ENCODE measurements at regions not wholly inside any gene's neighbourhood (a gene's known extent, or its start where the extent isn't known, plus 50 kb on each side); places are given as distances from the start of the nearest gene placed in this dataset.
"Not testable (repeated sequence)": the region's sequence is repeated elsewhere in the genome, so short reads cannot be mapped to it uniquely, and the experiment has no call there.

DNA sequence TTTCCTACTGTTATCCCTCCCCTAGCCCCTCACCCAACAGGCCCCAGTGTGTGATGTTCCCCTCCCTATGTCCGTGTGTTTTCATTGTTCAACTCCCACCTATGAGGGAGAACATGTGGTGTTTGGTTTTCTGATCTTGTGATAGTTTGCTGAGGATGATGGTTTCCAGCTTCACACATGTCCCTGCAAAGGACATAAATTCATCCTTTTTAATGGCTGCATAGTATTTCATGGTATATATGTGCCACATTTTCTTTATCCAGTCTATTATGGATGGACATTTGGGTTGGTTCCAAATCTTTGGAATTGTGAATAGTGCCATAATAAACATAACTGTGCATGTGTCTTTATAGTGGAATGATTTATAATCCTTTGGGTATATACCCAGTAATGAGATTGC lies 54.5 kb upstream of the NEK3 start:
- H3K36me3 ChIP-seq (ENCODE audit: control insufficient read depth in 2 of 3, insufficient read depth in 3 of 3, low read length in 3 of 3); H3K27ac ChIP-seq (ENCODE audit: low read depth in 2 of 2, low read length in 2 of 2); FAIRE-seq; DNase-seq; H3K9ac ChIP-seq (ENCODE audit: low read length in 3 of 3); H3K9me3 ChIP-seq (ENCODE audit: control insufficient read depth in 2 of 3, insufficient read depth in 1 of 3, low read length in 3 of 3); H3K4me3 ChIP-seq (ENCODE audit: low read length in 3 of 3); H3K27me3 ChIP-seq (ENCODE audit: control insufficient read depth, insufficient read depth, low read length); H3K4me1 ChIP-seq (ENCODE audit: control insufficient read depth in 2 of 3, insufficient read depth in 2 of 3, low read depth in 1 of 3, low read length in 3 of 3); intact Hi-C loops (cut with DNase I): not testable (repeated sequence)

DNA sequence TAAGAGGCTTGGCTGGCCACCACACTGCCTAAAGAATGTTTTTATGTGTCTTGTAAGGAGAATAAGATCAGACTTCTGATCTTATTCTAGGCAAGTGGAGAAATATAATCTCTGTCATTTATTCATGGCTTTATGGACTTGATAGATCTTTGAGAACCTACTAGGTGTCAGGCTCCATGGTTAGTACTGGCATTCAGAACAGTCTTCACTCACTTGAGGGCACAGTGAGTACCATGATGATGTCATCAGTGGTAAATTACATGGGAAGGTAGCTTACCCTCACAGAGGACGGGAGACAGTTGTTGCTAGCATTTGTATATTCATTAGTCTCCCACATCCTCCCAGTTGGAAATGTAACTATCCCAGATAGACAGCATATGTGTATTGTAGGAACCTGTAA lies 53.5 kb upstream of the NEK3 start:
- DNase-seq; intact Hi-C loops (cut with DNase I); H3K9ac ChIP-seq (ENCODE audit: low read length in 3 of 3); H3K36me3 ChIP-seq (ENCODE audit: control insufficient read depth in 2 of 3, insufficient read depth in 3 of 3, low read length in 3 of 3); H3K27ac ChIP-seq (ENCODE audit: low read depth in 2 of 2, low read length in 2 of 2); H3K9me3 ChIP-seq (ENCODE audit: control insufficient read depth in 2 of 3, insufficient read depth in 1 of 3, low read length in 3 of 3); H3K27me3 ChIP-seq (ENCODE audit: control insufficient read depth, insufficient read depth, low read length); H3K4me1 ChIP-seq (ENCODE audit: control insufficient read depth in 2 of 3, insufficient read depth in 2 of 3, low read depth in 1 of 3, low read length in 3 of 3); H3K4me3 ChIP-seq (ENCODE audit: low read length in 3 of 3); FAIRE-seq: not testable (repeated sequence)

DNA sequence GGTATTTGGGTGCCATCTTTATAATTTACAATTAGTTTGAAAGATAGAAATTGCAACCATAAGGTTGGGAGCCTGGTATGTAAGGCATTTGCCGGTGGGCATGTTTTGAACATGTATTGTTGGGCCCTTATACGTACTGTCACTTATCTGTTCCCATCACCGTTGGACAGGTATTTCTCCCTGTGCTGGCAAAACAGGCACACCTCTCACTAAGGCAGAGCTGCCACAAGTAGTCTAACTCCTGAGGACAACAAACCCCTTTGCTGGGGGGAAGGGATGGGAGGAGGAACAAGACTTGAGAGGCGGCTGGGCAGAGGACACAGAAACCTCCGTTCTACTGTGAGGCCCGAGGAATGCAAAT lies 52.0 kb upstream of the NEK3 start:
- H3K9ac ChIP-seq (ENCODE audit: low read length in 3 of 3); H3K4me3 ChIP-seq (ENCODE audit: low read length in 3 of 3); H3K36me3 ChIP-seq (ENCODE audit: control insufficient read depth in 2 of 3, insufficient read depth in 3 of 3, low read length in 3 of 3); H3K9me3 ChIP-seq (ENCODE audit: control insufficient read depth in 2 of 3, insufficient read depth in 1 of 3, low read length in 3 of 3); H3K4me1 ChIP-seq (ENCODE audit: control insufficient read depth in 2 of 3, insufficient read depth in 2 of 3, low read depth in 1 of 3, low read length in 3 of 3); intact Hi-C loops (cut with DNase I); H3K27ac ChIP-seq (ENCODE audit: low read depth in 2 of 2, low read length in 2 of 2); FAIRE-seq; H3K27me3 ChIP-seq (ENCODE audit: control insufficient read depth, insufficient read depth, low read length); DNase-seq: not testable (repeated sequence)

DNA sequence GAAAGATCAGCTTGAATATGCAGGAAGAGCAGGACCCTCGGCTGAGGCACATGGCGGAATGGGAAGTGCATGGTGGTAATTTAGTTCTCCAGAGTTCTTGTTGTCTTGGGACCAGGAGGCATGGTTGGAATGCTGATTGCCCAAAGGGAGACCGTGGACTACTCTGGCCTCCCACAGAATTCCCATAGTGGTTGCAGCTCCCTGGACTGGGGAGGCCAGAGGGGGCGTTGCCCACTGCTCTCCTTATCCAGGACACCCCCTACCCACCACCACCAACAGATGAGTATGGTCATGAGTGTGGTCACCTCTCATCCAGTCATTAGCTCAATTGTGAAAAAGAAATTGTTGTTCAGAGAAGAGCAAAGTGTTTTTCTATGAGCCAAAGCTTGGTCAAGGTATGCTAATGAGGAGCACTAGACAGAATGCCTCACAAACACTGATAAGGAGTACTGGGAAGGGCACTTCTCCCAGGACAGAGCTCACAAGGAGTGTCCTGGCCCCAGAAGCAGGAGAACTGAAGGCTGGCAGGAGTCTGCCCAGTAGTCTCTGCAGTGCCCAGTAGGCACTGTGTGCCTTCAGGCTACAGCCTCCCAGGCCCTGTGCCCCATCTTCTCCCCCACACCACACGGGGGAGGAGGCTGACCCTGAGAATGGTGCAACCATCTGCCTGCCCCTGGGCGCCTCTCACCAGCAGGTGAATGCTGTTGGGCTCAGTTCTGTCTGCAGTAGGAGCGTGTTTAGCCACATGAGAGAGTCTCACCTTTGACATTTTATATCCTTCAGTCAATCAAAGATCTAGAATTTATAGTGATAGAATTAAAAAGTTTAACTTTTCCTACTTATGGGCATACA lies 51.4 kb upstream of the NEK3 start:
- H3K9ac ChIP-seq (ENCODE audit: low read length in 3 of 3); H3K9me3 ChIP-seq (ENCODE audit: control insufficient read depth in 2 of 3, insufficient read depth in 1 of 3, low read length in 3 of 3); FAIRE-seq; intact Hi-C loops (cut with DNase I); H3K27me3 ChIP-seq (ENCODE audit: control insufficient read depth, insufficient read depth, low read length); DNase-seq; H3K4me1 ChIP-seq (ENCODE audit: control insufficient read depth in 2 of 3, insufficient read depth in 2 of 3, low read depth in 1 of 3, low read length in 3 of 3); H3K27ac ChIP-seq (ENCODE audit: low read depth in 2 of 2, low read length in 2 of 2); H3K4me3 ChIP-seq (ENCODE audit: low read length in 3 of 3); H3K36me3 ChIP-seq (ENCODE audit: control insufficient read depth in 2 of 3, insufficient read depth in 3 of 3, low read length in 3 of 3): not testable (repeated sequence)
